Activated CD4-positive, alpha-beta T cell treated with anti-CD3 and anti-CD28 coated beads, Interleukin-2, amount 10 ng/mL, durations not matched to agents 24 days and 14 days (primary cell): ENCODE measurements at regions not wholly inside any gene's neighbourhood (a gene's known extent, or its start where the extent isn't known, plus 50 kb on each side); places are given as distances from the start of the nearest gene placed in this dataset.

Experiments used
- DNase-seq: peaks from one replicate; pipeline ENCODE4 v3.0.0; 2022
- H3K27ac Mint-ChIP-seq: one replicate; pipeline ENCODE4 v1.8.0; 2022; ENCODE audit warnings: mild to moderate bottlenecking, mixed read lengths
- H3K27me3 Mint-ChIP-seq: one replicate; pipeline ENCODE4 v1.8.0; 2022; ENCODE audit warnings: mixed read lengths
- H3K36me3 Mint-ChIP-seq: one replicate; pipeline ENCODE4 v1.8.0; 2022; ENCODE audit warnings: low read depth, mild to moderate bottlenecking, mixed read lengths
- H3K4me1 Mint-ChIP-seq: one replicate; pipeline ENCODE4 v1.8.0; 2021; ENCODE audit warnings: mixed read lengths
- H3K4me3 Mint-ChIP-seq: one replicate; pipeline ENCODE4 v1.8.0; 2022; ENCODE audit warnings: mild to moderate bottlenecking, moderate library complexity, mixed read lengths
- H3K9me3 Mint-ChIP-seq: one replicate; pipeline ENCODE4 v1.8.0; 2021; ENCODE audit warnings: mixed read lengths
- intact Hi-C: fragments of 100-400 bp; cut with micrococcal nuclease; formaldehyde crosslinking; loops from one replicate; pipeline ENCODE4 v1.15.1; 2023

- no peaks in the 10 kb centered on the region for H3K4me1 Mint-ChIP-seq
- H3K36me3 Mint-ChIP-seq = no peaks in the 10 kb centered on the region
- H3K4me3 Mint-ChIP-seq = no peak overlapping the region
- peaks cover 18% of the 10 kb centered on the region for H3K9me3 Mint-ChIP-seq
- no peak overlapping the region for H3K27ac Mint-ChIP-seq
- intact Hi-C loops = no loop called here
- H3K27me3 Mint-ChIP-seq = no peaks in the 10 kb centered on the region
- no peak for DNase-seq
Observed at GRCh38 chr7:67955061-67955460, 958.4 kb downstream of the TYW1 start.

GRCh38 chr7:67962863-67963262 is 966.2 kb downstream of the TYW1 start:
- Mint-ChIP-seq H3K4me1 (no peaks in the 10 kb centered on the region), H3K9me3 (peaks cover 12% of the 10 kb centered on the region), H3K27ac (no peak overlapping the region), H3K27me3 (no peaks in the 10 kb centered on the region), H3K4me3 (no peak overlapping the region), H3K36me3 (no peaks in the 10 kb centered on the region)
- intact Hi-C loops = no loop called here
- no peak for DNase-seq

- no peaks in the 10 kb centered on the region for H3K36me3 Mint-ChIP-seq
- H3K9me3 Mint-ChIP-seq = peaks cover 9% of the 10 kb centered on the region
- intact Hi-C loops = no loop called here
Observed at GRCh38 chr7:67976490-67976889, 979.9 kb downstream of the TYW1 start.

GRCh38 chr7:67983486-67983885 is 986.9 kb downstream of the TYW1 start:
- no peaks in the 10 kb centered on the region for H3K36me3 Mint-ChIP-seq
- H3K9me3 Mint-ChIP-seq = peaks cover 13% of the 10 kb centered on the region
- intact Hi-C loops = no loop called here
- H3K4me3 Mint-ChIP-seq = no peak overlapping the region
- DNase-seq = no peak
- no peaks in the 10 kb centered on the region for H3K27me3 Mint-ChIP-seq
- H3K4me1 Mint-ChIP-seq = no peaks in the 10 kb centered on the region
- H3K27ac Mint-ChIP-seq = no peak overlapping the region

More at GRCh38 chr7:67976490-67976889, 979.9 kb downstream of the TYW1 start:
- no peaks in the 10 kb centered on the region for H3K4me1 Mint-ChIP-seq
- no peak for DNase-seq
- H3K27me3 Mint-ChIP-seq = no peaks in the 10 kb centered on the region
- H3K4me3 Mint-ChIP-seq = no peak overlapping the region
- no peak overlapping the region for H3K27ac Mint-ChIP-seq

GRCh38 chr7:67984326-67984725 is 987.7 kb downstream of the TYW1 start:
- Mint-ChIP-seq H3K27ac (no peak overlapping the region), H3K9me3 (peaks cover 13% of the 10 kb centered on the region)
- DNase-seq = no peak

GRCh38 chr7:67989142-67989541 is 992.5 kb downstream of the TYW1 start:
- Mint-ChIP-seq H3K36me3 (no peaks in the 10 kb centered on the region), H3K4me3 (no peak overlapping the region), H3K27ac (no peak overlapping the region), H3K9me3 (peaks cover 10% of the 10 kb centered on the region), H3K4me1 (no peaks in the 10 kb centered on the region), H3K27me3 (no peaks in the 10 kb centered on the region)
- DNase-seq = no peak
- intact Hi-C loops = no loop called here

More at GRCh38 chr7:67984326-67984725, 987.7 kb downstream of the TYW1 start:
- intact Hi-C loops = no loop called here
- no peaks in the 10 kb centered on the region for H3K36me3 Mint-ChIP-seq
- H3K27me3 Mint-ChIP-seq = no peaks in the 10 kb centered on the region
- no peaks in the 10 kb centered on the region for H3K4me1 Mint-ChIP-seq
- H3K4me3 Mint-ChIP-seq = no peak overlapping the region

- DNase-seq = no peak
- Mint-ChIP-seq H3K4me1 (no peaks in the 10 kb centered on the region), H3K9me3 (peaks cover 3% of the 10 kb centered on the region), H3K27me3 (no peaks in the 10 kb centered on the region), H3K36me3 (no peaks in the 10 kb centered on the region), H3K27ac (no peak overlapping the region), H3K4me3 (no peak overlapping the region)
- intact Hi-C loops = no loop called here
Observed at GRCh38 chr7:67990003-67990402, 993.4 kb downstream of the TYW1 start.

- no peaks in the 10 kb centered on the region for H3K36me3 Mint-ChIP-seq
- DNase-seq = no peak
- peaks cover 3% of the 10 kb centered on the region for H3K9me3 Mint-ChIP-seq
- no peak overlapping the region for H3K4me3 Mint-ChIP-seq
- H3K27me3 Mint-ChIP-seq = no peaks in the 10 kb centered on the region
- H3K4me1 Mint-ChIP-seq = no peaks in the 10 kb centered on the region
- intact Hi-C loops = no loop called here
- no peak overlapping the region for H3K27ac Mint-ChIP-seq
Observed at GRCh38 chr7:67990716-67991115, 994.1 kb downstream of the TYW1 start.

GRCh38 chr7:67992287-67992686 is 995.7 kb downstream of the TYW1 start:
- H3K4me3 Mint-ChIP-seq = no peak overlapping the region
- no peaks in the 10 kb centered on the region for H3K36me3 Mint-ChIP-seq
- H3K27me3 Mint-ChIP-seq = no peaks in the 10 kb centered on the region
- H3K9me3 Mint-ChIP-seq = peaks cover 3% of the 10 kb centered on the region
- no peak overlapping the region for H3K27ac Mint-ChIP-seq
- no peak for DNase-seq
- intact Hi-C loops = no loop called here
- H3K4me1 Mint-ChIP-seq = no peaks in the 10 kb centered on the region

GRCh38 chr7:68005992-68006391 is 1009.4 kb downstream of the TYW1 start:
- Mint-ChIP-seq H3K27me3 (no peaks in the 10 kb centered on the region), H3K36me3 (no peaks in the 10 kb centered on the region), H3K4me1 (no peaks in the 10 kb centered on the region), H3K4me3 (no peak overlapping the region), H3K9me3 (peaks cover 24% of the 10 kb centered on the region), H3K27ac (no peak overlapping the region)
- DNase-seq = no peak
- intact Hi-C loops = no loop called here

DNA sequence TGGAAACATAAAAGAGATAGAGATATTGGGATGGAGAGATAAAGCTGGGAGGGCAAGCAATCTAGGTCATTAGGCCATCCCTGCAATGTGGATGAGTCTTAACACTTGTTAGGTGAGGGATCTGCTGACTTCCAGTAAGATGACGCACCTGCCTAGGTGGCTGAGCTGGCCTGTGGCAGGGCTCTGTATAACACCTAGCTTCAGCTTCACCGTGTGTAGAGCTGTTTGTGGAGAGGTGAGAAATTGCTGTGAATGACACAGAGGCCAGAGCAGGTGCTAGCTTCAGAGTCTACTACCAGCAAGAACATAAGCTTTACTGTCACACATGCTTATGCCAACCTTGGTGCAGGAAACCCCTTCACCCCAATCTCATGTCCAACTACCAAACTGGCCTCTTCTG is 1010.0 kb downstream of the TYW1 start:
- Mint-ChIP-seq H3K36me3 (no peaks in the 10 kb centered on the region), H3K27me3 (no peaks in the 10 kb centered on the region), H3K4me1 (no peaks in the 10 kb centered on the region), H3K27ac (no peak overlapping the region), H3K9me3 (peaks cover 29% of the 10 kb centered on the region), H3K4me3 (no peak overlapping the region)
- DNase-seq = no peak
- intact Hi-C loops = no loop called here

DNA sequence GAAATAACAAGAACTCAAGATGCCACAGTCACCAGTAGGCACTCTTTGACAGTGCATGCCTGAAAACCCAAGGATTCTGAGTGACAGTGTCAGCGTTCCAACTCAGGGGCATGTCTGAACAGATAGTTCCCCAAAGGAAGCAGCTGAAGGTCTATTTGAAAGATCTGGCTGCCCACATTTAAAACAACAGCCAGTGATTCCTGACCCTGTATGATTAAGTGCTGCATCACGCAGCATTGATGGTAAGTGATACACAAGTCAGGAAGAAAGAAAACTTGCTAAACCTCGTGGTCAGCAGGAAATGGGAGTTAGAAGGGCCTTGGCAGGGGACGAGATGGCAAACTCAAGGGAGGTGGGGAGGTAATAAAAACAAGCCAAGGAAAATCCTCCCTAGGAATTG is 1013.1 kb downstream of the TYW1 start:
- Mint-ChIP-seq H3K27me3 (no peaks in the 10 kb centered on the region), H3K4me1 (no peaks in the 10 kb centered on the region), H3K4me3 (no peak overlapping the region), H3K9me3 (peaks cover 20% of the 10 kb centered on the region), H3K36me3 (no peaks in the 10 kb centered on the region), H3K27ac (no peak overlapping the region)
- DNase-seq = no peak
- intact Hi-C loops = no loop called here

- intact Hi-C loops = no loop called here
- Mint-ChIP-seq H3K4me1 (no peaks in the 10 kb centered on the region), H3K4me3 (no peak overlapping the region), H3K9me3 (peaks cover 10% of the 10 kb centered on the region), H3K27ac (no peak overlapping the region), H3K36me3 (no peaks in the 10 kb centered on the region), H3K27me3 (no peaks in the 10 kb centered on the region)
- DNase-seq = no peak
Observed at GRCh38 chr7:68014031-68014736, 1017.6 kb downstream of the TYW1 start.

- intact Hi-C loops = no loop called here
- H3K27ac Mint-ChIP-seq = no peak overlapping the region
- no peak overlapping the region for H3K4me3 Mint-ChIP-seq
- H3K27me3 Mint-ChIP-seq = no peaks in the 10 kb centered on the region
- H3K36me3 Mint-ChIP-seq = no peaks in the 10 kb centered on the region
- peaks cover 6% of the 10 kb centered on the region for H3K9me3 Mint-ChIP-seq
- no peaks in the 10 kb centered on the region for H3K4me1 Mint-ChIP-seq
- no peak for DNase-seq
Observed at GRCh38 chr7:68015122-68015977, 1018.7 kb downstream of the TYW1 start.
